Right lobe of liver (tissue), 4 donors: ENCODE measurements at regions not wholly inside any gene's neighbourhood (a gene's known extent, or its start where the extent isn't known, plus 50 kb on each side); places are given as distances from the start of the nearest gene placed in this dataset.

Source experiments
- POLR2A ChIP-seq: fragments of 450-650 bp; IDR thresholded peaks from one replicate; pipeline ENCODE4 v1.6.1; 2017; ENCODE audit warnings: antibody characterized with exemption, mild to moderate bottlenecking
- TF ChIP-seq, protein P1 (sequence below), 4 donors: fragments of 200-600 bp in 3 of 4; fragments of 450-650 bp in 1 of 4; IDR thresholded peaks; one replicate each; pipeline versions ENCODE4 v1.5.1 to v1.8.0; 2016 to 2022; ENCODE audit warnings: antibody characterized with exemption in 4 of 4, mild to moderate bottlenecking in 2 of 4
- donor health status: DM: no; HTN: no; CAD: no.
- donor health status: DM: no; HTN: no; CAD: no.
- donor health status: DM: no; HTN: yes; CAD: no.

- TF ChIP-seq, protein P1, sequence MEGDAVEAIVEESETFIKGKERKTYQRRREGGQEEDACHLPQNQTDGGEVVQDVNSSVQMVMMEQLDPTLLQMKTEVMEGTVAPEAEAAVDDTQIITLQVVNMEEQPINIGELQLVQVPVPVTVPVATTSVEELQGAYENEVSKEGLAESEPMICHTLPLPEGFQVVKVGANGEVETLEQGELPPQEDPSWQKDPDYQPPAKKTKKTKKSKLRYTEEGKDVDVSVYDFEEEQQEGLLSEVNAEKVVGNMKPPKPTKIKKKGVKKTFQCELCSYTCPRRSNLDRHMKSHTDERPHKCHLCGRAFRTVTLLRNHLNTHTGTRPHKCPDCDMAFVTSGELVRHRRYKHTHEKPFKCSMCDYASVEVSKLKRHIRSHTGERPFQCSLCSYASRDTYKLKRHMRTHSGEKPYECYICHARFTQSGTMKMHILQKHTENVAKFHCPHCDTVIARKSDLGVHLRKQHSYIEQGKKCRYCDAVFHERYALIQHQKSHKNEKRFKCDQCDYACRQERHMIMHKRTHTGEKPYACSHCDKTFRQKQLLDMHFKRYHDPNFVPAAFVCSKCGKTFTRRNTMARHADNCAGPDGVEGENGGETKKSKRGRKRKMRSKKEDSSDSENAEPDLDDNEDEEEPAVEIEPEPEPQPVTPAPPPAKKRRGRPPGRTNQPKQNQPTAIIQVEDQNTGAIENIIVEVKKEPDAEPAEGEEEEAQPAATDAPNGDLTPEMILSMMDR (IDR thresholded peaks at IDR 0.05), result no peak
- no peak for TF ChIP-seq POLR2A
These were observed 162.9 kb upstream of the PLPPR1 start for GRCh38 chr9:100865648-100866047.
